IMR-90 (cell line): ENCODE measurements at regions not wholly inside any gene's neighbourhood (a gene's known extent, or its start where the extent isn't known, plus 50 kb on each side); places are given as distances from the start of the nearest gene placed in this dataset.

Experiments
- ATAC-seq: fragments of 200-7000 bp; cut with Tn5 transposase; 2 replicates; pipeline ENCODE4 v1.9.1; 2020; ENCODE audit warnings: low read depth, mild to moderate bottlenecking, moderate library complexity
- BruUV-seq: library from RNA; stranded (reverse); fragments of 400-500 nt; replicated peaks from 2 replicates; lab custom pipeline; 2021; lab: Mats Ljungman, UMichigan
- CTCF ChIA-PET: fragments of 300-600 bp; formaldehyde crosslinking; extraction: SDS; loops from one replicate; lab custom pipeline; 2021; ENCODE audit warnings: antibody characterized with exemption; lab: Yijun Ruan, JAX
- POLR2A ChIA-PET: fragments of 300-600 bp; sonication (Branson Sonifier 250); formaldehyde crosslinking; loops from one replicate; lab custom pipeline; 2022; ENCODE audit warnings: antibody characterized with exemption; ENCODE audit not compliant: unreplicated experiment; lab: Charles Lee
- DNase-seq: peaks from one replicate; pipeline ENCODE4 v3.0.0; 2013
- H2AFZ ChIP-seq: replicated peaks from 2 replicates; pipeline ENCODE3; 2013; ENCODE audit warnings: low read length, mild to moderate bottlenecking; ENCODE audit not compliant: poor library complexity
- H2AK5ac ChIP-seq: 2 replicates; pipeline ENCODE4 v1.6.1; 2013; ENCODE audit warnings: low read depth, low read length, inconsistent platforms
- H2AK9ac ChIP-seq: replicated peaks from 2 replicates; pipeline ENCODE3; 2013; ENCODE audit warnings: mild to moderate bottlenecking, low read depth, low read length, moderate library complexity; ENCODE audit not compliant: poor library complexity
- H2BK120ac ChIP-seq: 2 replicates; pipeline ENCODE4 v1.6.1; 2013; ENCODE audit warnings: low read depth, low read length, inconsistent platforms
- H2BK15ac ChIP-seq: 3 replicates; pipeline ENCODE4 v1.6.1; 2013; ENCODE audit warnings: low read depth, low read length, inconsistent platforms
- H2BK20ac ChIP-seq: 2 replicates; pipeline ENCODE4 v1.6.1; 2013; ENCODE audit warnings: low read depth, mild to moderate bottlenecking, inconsistent platforms, low read length, moderate library complexity
- H2BK5ac ChIP-seq: 2 replicates; pipeline ENCODE4 v1.6.1; 2013; ENCODE audit warnings: mild to moderate bottlenecking, low read depth, low read length, inconsistent platforms; ENCODE audit not compliant: poor library complexity, severe bottlenecking
- H3K14ac ChIP-seq: replicated peaks from 2 replicates; pipeline ENCODE4 v1.6.1; 2013; ENCODE audit warnings: low read depth, low read length, inconsistent platforms
- H3K18ac ChIP-seq: 2 replicates; pipeline ENCODE4 v1.6.1; 2013; ENCODE audit warnings: low read depth, low read length, control low read depth
- H3K23ac ChIP-seq: 2 replicates; pipeline ENCODE4 v1.6.1; 2013; ENCODE audit warnings: low read depth, low read length, inconsistent platforms
- H3K27ac ChIP-seq: 2 replicates; pipeline ENCODE4 v1.5.1; 2013; ENCODE audit warnings: mild to moderate bottlenecking, control low read depth, low read length; ENCODE audit not compliant: insufficient read depth
- H3K27me3 ChIP-seq: 2 replicates; pipeline ENCODE4 v1.6.1; 2013; ENCODE audit warnings: low read length; ENCODE audit not compliant: control insufficient read depth, insufficient read depth
- H3K36me3 ChIP-seq: 2 replicates; pipeline ENCODE4 v1.6.1; 2013; ENCODE audit warnings: low read length, mixed read lengths; ENCODE audit not compliant: control insufficient read depth, insufficient read depth
- H3K4ac ChIP-seq: 2 replicates; pipeline ENCODE4 v1.6.1; 2013; ENCODE audit warnings: low read depth, low read length, inconsistent platforms
- H3K4me1 ChIP-seq: 2 replicates; pipeline ENCODE4 v1.6.1; 2013; ENCODE audit warnings: low read length, mixed read lengths; ENCODE audit not compliant: control insufficient read depth, insufficient read depth
- H3K4me2 ChIP-seq: 2 replicates; pipeline ENCODE4 v1.6.1; 2013; ENCODE audit warnings: low read depth, mild to moderate bottlenecking, control low read depth, low read length, moderate library complexity
- H3K4me3 ChIP-seq: 2 replicates; pipeline ENCODE4 v1.5.1; 2013; ENCODE audit warnings: low read depth, mild to moderate bottlenecking, control low read depth, low read length, moderate library complexity; ENCODE audit not compliant: insufficient read depth
- H3K56ac ChIP-seq: 2 replicates; pipeline ENCODE4 v1.6.1; 2013; ENCODE audit warnings: low read length, inconsistent platforms; ENCODE audit not compliant: insufficient read depth; ENCODE audit errors: extremely low read depth
- H3K79me1 ChIP-seq, 2 experiments: 2 replicates each; pipeline ENCODE4 v1.6.1; 2013; ENCODE audit warnings: low read length in 2 of 2, inconsistent platforms in 1 of 2, low read depth in 1 of 2
- H3K9ac ChIP-seq: 2 replicates; pipeline ENCODE4 v1.6.1; 2013; ENCODE audit warnings: low read depth, low read length, control low read depth
- H3K9me1 ChIP-seq: 2 replicates; pipeline ENCODE4 v1.6.1; 2013; ENCODE audit warnings: low read length, inconsistent platforms; ENCODE audit not compliant: insufficient read depth
- H3K9me3 ChIP-seq: 2 replicates; pipeline ENCODE4 v1.6.1; 2013; ENCODE audit warnings: low read length; ENCODE audit not compliant: control insufficient read depth, insufficient read depth
- H4K20me1 ChIP-seq: 2 replicates; pipeline ENCODE4 v1.6.1; 2013; ENCODE audit warnings: low read length, inconsistent platforms; ENCODE audit not compliant: insufficient read depth
- H4K5ac ChIP-seq: 2 replicates; pipeline ENCODE4 v1.6.1; 2013; ENCODE audit warnings: mild to moderate bottlenecking, low read depth, low read length, control low read depth
- H4K8ac ChIP-seq, 2 experiments: 2 replicates each; pipeline ENCODE4 v1.6.1; 2013; ENCODE audit warnings: low read depth in 2 of 2, low read length in 2 of 2, control low read depth in 1 of 2, inconsistent platforms in 1 of 2
- H4K91ac ChIP-seq: 2 replicates; pipeline ENCODE4 v1.6.1; 2013; ENCODE audit warnings: low read depth, low read length, inconsistent platforms; ENCODE audit not compliant: insufficient read depth
- BHLHE40 ChIP-seq: fragments of 150-350 bp; IDR thresholded peaks from 2 replicates; pipeline ENCODE4 v1.6.1; 2016; ENCODE audit warnings: mild to moderate bottlenecking, low read depth, low read length
- CEBPB ChIP-seq: IDR thresholded peaks from 2 replicates; pipeline ENCODE4 v1.6.1; 2012; ENCODE audit warnings: low read depth, low read length, improper control_type of control experiment
- ELK1 ChIP-seq: fragments of 150-350 bp; IDR thresholded peaks from 2 replicates; pipeline ENCODE4 v1.6.1; 2016; ENCODE audit warnings: low read depth, mild to moderate bottlenecking, low read length, moderate library complexity, borderline replicate concordance
- MAFK ChIP-seq: IDR thresholded peaks from 2 replicates; pipeline ENCODE4 v1.6.1; 2012; ENCODE audit warnings: low read depth, low read length, improper control_type of control experiment
- MAZ ChIP-seq: IDR thresholded peaks from 2 replicates; pipeline ENCODE4 v1.6.1; 2012; ENCODE audit warnings: low read depth, mild to moderate bottlenecking, low read length, improper control_type of control experiment, moderate library complexity, borderline replicate concordance
- MXI1 ChIP-seq: IDR thresholded peaks from 2 replicates; pipeline ENCODE4 v1.6.1; 2012; ENCODE audit warnings: low read depth, mild to moderate bottlenecking, low read length, moderate library complexity, borderline replicate concordance
- NFE2L2 ChIP-seq: fragments of 150-350 bp; IDR thresholded peaks from 2 replicates; pipeline ENCODE4 v1.6.1; 2016; ENCODE audit warnings: low read depth, mild to moderate bottlenecking, low read length
- POLR2A ChIP-seq: IDR thresholded peaks from 2 replicates; pipeline ENCODE4 v1.6.1; 2012; ENCODE audit warnings: mild to moderate bottlenecking, low read depth, low read length
- RAD21 ChIP-seq: IDR thresholded peaks from 2 replicates; pipeline ENCODE4 v1.6.1; 2012; ENCODE audit warnings: low read length, improper control_type of control experiment
- RCOR1 ChIP-seq: IDR thresholded peaks from 2 replicates; pipeline ENCODE4 v1.6.1; 2012; ENCODE audit warnings: mild to moderate bottlenecking, low read length, improper control_type of control experiment; ENCODE audit not compliant: insufficient replicate concordance
- RFX5 ChIP-seq: IDR thresholded peaks from 2 replicates; pipeline ENCODE4 v1.8.0; 2012; ENCODE audit warnings: low read depth, mild to moderate bottlenecking, low read length, moderate library complexity
- WGBS, 2 experiments: methylation state at CpG; one replicate each; pipeline versions ENCODE4 v1.1.5 to v1.1.7; 2013; ENCODE audit warnings: missing lambda C conversion rate in 2 of 2; ENCODE audit not compliant: insufficient read length in 1 of 2; ENCODE audit errors: extremely low coverage in 2 of 2; 5-methylcytosine and 5-hydroxymethylcytosine counted together
- dilution Hi-C: fragments of 300-500 bp; cut with HindIII; formaldehyde crosslinking; loops from one replicate; pipeline ENCODE4 v1.14.3; 2018; ENCODE audit warnings: low sequenced_read_pairs; ENCODE audit not compliant: unreplicated experiment
- in situ Hi-C: fragments of 300-500 bp; cut with MboI; formaldehyde crosslinking; loops from 3 replicates; pipeline ENCODE4 v1.14.3; 2019; ENCODE audit warnings: low sequenced_read_pairs, inconsistent platforms, mixed read lengths
- intact Hi-C: fragments of 100-400 bp; cut with micrococcal nuclease; formaldehyde crosslinking; loops from 2 replicates; pipeline ENCODE4 v1.10.0; 2022
- TF ChIP-seq, protein P1 (sequence below): fragments of 150-350 bp; IDR thresholded peaks from 2 replicates; pipeline ENCODE4 v1.6.1; 2017; ENCODE audit warnings: mild to moderate bottlenecking, antibody characterized with exemption, low read length, low read depth
- TF ChIP-seq, protein P2 (sequence below): conservative IDR thresholded peaks from 2 replicates; pipeline ENCODE4 v1.5.1; 2012; ENCODE audit warnings: mild to moderate bottlenecking, low read depth, low read length, improper control_type of control experiment

DNA sequence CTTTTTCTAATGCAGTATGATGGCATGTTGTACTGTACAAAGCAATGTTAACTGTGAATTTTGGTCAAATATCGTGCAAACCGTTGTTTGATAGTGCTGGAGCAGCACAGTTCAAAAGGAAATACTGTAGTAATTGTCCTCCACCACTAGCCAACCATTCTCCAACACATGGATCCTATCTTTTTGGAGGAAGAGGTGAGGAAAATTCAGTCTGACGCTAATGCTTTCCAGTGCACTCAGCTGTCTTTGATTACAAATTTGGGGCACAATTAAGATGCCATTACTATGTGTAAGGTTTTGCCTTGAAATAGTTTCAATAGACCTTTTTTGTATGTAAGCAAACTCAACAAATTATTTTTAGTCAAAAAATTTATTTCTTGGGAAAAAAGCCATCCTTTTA lies 240.5 kb upstream of the CCDC179 start:
- no peak overlapping the region for H3K4me3 ChIP-seq
- H3K23ac ChIP-seq, result no peak overlapping the region
- no peak overlapping the region; the same call in 1 of the 2 replicates for H3K4ac ChIP-seq
- peak overlapping the region in 1 of 2 experiments; percentile 40; a peak in 1 of 4 replicates for H4K8ac ChIP-seq
- TF ChIP-seq RCOR1, result no peak
- no peak for TF ChIP-seq MXI1
- no peak for TF ChIP-seq BHLHE40
- no peak for TF ChIP-seq RFX5
- no peak for TF ChIP-seq POLR2A
- no peak for TF ChIP-seq MAZ
- no peak for TF ChIP-seq CEBPB
- TF ChIP-seq RAD21, result no peak
- no peak for TF ChIP-seq MAFK
- no peak for TF ChIP-seq NFE2L2
- TF ChIP-seq ELK1, result no peak
- TF ChIP-seq, protein P1, sequence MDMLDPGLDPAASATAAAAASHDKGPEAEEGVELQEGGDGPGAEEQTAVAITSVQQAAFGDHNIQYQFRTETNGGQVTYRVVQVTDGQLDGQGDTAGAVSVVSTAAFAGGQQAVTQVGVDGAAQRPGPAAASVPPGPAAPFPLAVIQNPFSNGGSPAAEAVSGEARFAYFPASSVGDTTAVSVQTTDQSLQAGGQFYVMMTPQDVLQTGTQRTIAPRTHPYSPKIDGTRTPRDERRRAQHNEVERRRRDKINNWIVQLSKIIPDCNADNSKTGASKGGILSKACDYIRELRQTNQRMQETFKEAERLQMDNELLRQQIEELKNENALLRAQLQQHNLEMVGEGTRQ, result no peak
- TF ChIP-seq, protein P2, sequence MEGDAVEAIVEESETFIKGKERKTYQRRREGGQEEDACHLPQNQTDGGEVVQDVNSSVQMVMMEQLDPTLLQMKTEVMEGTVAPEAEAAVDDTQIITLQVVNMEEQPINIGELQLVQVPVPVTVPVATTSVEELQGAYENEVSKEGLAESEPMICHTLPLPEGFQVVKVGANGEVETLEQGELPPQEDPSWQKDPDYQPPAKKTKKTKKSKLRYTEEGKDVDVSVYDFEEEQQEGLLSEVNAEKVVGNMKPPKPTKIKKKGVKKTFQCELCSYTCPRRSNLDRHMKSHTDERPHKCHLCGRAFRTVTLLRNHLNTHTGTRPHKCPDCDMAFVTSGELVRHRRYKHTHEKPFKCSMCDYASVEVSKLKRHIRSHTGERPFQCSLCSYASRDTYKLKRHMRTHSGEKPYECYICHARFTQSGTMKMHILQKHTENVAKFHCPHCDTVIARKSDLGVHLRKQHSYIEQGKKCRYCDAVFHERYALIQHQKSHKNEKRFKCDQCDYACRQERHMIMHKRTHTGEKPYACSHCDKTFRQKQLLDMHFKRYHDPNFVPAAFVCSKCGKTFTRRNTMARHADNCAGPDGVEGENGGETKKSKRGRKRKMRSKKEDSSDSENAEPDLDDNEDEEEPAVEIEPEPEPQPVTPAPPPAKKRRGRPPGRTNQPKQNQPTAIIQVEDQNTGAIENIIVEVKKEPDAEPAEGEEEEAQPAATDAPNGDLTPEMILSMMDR, result no peak
- POLR2A ChIA-PET, result no interaction called here
- H3K9ac ChIP-seq, result no peak overlapping the region
- H3K14ac ChIP-seq, result no peak overlapping the region
- H3K79me1 ChIP-seq, result no peaks in the 10 kb centered on the region
- no peak overlapping the region for H2AFZ ChIP-seq
- H3K9me1 ChIP-seq, result no peaks in the 10 kb centered on the region
- no peak overlapping the region; the same call in 1 of the 2 replicates for H3K18ac ChIP-seq
- peak overlapping the region; percentile 65; the same call in 1 of the 2 replicates for H2BK20ac ChIP-seq
- no peaks in the 10 kb centered on the region for H3K36me3 ChIP-seq
- peak overlapping the region; percentile 54 for H2BK120ac ChIP-seq
- peak overlapping the region; percentile 5 for H2BK5ac ChIP-seq
- 0 out of 2 replicates have a peak overlapping the region, but pooled peaks have one; percentile 13 for H4K91ac ChIP-seq
- BruUV-seq, result no TSS peak
- H3K56ac ChIP-seq, result no peak overlapping the region
- in situ Hi-C loops, result loop anchor here (25.0 kb wide), 1 partner anchor 1137 kb away; no protein-coding TSS in a partner anchor
- no CpG with 5 or more reads among the region's 3 CpGs for WGBS, 2 experiments
- H3K27ac ChIP-seq, result no peak overlapping the region
- dilution Hi-C loops, result no loop called here
- H2AK5ac ChIP-seq, result no peak overlapping the region
- intact Hi-C loops, result no loop called here
- H2BK15ac ChIP-seq, result 0 out of 3 replicates have a peak overlapping the region, but pooled peaks have one; percentile 34
- H4K5ac ChIP-seq, result peak overlapping the region; percentile 7; the same call in 1 of the 2 replicates
- H3K4me2 ChIP-seq, result no peak overlapping the region
- H3K4me1 ChIP-seq, result peaks cover 3% of the 10 kb centered on the region; the same call in 1 of the 2 replicates
- H3K27me3 ChIP-seq, result no peaks in the 10 kb centered on the region
- no peaks in the 10 kb centered on the region for H4K20me1 ChIP-seq
- DNase-seq (no peak), ATAC-seq (no peak)
- no peak overlapping the region for H2AK9ac ChIP-seq
- H3K9me3 ChIP-seq, result peaks cover 2% of the 10 kb centered on the region; the same call in 1 of the 2 replicates
- CTCF ChIA-PET, result no interaction called here
